Panc1 (cell line): ENCODE measurements at regions not wholly inside any gene's neighbourhood (a gene's known extent, or its start where the extent isn't known, plus 50 kb on each side); places are given as distances from the start of the nearest gene placed in this dataset.

ENCODE experiments used
- ATAC-seq: fragments of 200-7000 bp; cut with Tn5 transposase; 2 replicates; pipeline ENCODE4 v1.9.1; 2020; ENCODE audit warnings: mild to moderate bottlenecking, moderate library complexity
- BruUV-seq: library from RNA; stranded (reverse); fragments of 400-500 nt; replicated peaks from 2 replicates; lab custom pipeline; 2021; lab: Mats Ljungman, UMichigan
- CTCF ChIA-PET: fragments of 300-600 bp; sonication (Branson Sonifier 250); formaldehyde crosslinking; loops from one replicate; lab custom pipeline; 2022; ENCODE audit warnings: antibody characterized with exemption; lab: Charles Lee
- POLR2A ChIA-PET: fragments of 300-600 bp; sonication (Branson Sonifier 250); formaldehyde crosslinking; loops from one replicate; lab custom pipeline; 2022; ENCODE audit warnings: antibody characterized with exemption; lab: Charles Lee
- DNase-seq: peaks from one replicate; pipeline ENCODE4 v3.0.0-alpha.2; 2010; ENCODE audit warnings: low read depth, low spot score
- H3K27ac ChIP-seq: 2 replicates; pipeline ENCODE4 v1.5.1; 2011; ENCODE audit warnings: mild to moderate bottlenecking, low read length, inconsistent platforms
- H3K27me3 ChIP-seq: fragments of 200-500 bp; sonication (Bioruptor generic); 2 replicates; pipeline ENCODE4 v1.6.0; 2014; ENCODE audit warnings: low read length, inconsistent platforms; ENCODE audit not compliant: control insufficient read depth, insufficient read depth
- H3K36me3 ChIP-seq: fragments of 200-500 bp; sonication (Bioruptor generic); 2 replicates; pipeline ENCODE4 v1.5.1; 2014; ENCODE audit warnings: inconsistent platforms, mild to moderate bottlenecking, low read length, moderate library complexity; ENCODE audit not compliant: control insufficient read depth, insufficient read depth
- H3K4me1 ChIP-seq: 2 replicates; pipeline ENCODE4 v1.5.1; 2011; ENCODE audit warnings: inconsistent platforms, mild to moderate bottlenecking, low read length, moderate library complexity; ENCODE audit not compliant: control insufficient read depth, insufficient read depth
- H3K4me3 ChIP-seq, 2 experiments: 2 replicates each; pipeline ENCODE4 v1.5.1; 2011 to 2012; ENCODE audit warnings: low read depth in 2 of 2, low read length in 2 of 2, mild to moderate bottlenecking in 2 of 2, inconsistent platforms in 1 of 2, moderate library complexity in 1 of 2
- H3K9me3 ChIP-seq: fragments of 200-500 bp; sonication (Bioruptor generic); 2 replicates; pipeline ENCODE4 v1.5.1; 2014; ENCODE audit warnings: low read depth, mild to moderate bottlenecking, inconsistent platforms, low read length, moderate library complexity; ENCODE audit not compliant: control insufficient read depth, insufficient read depth
- CTCF ChIP-seq: fragments of 450-650 bp; IDR thresholded peaks from 2 replicates; pipeline ENCODE4 v1.5.1; 2017; ENCODE audit warnings: mild to moderate bottlenecking
- POLR2AphosphoS5 ChIP-seq: IDR thresholded peaks from 2 replicates; pipeline ENCODE4 v1.6.1; 2012; ENCODE audit warnings: mild to moderate bottlenecking, low read depth, low read length, moderate library complexity
- REST ChIP-seq, 2 experiments: IDR thresholded peaks; 2 replicates each; pipeline ENCODE4 v1.6.1; 2011 to 2012; ENCODE audit warnings: low read depth in 2 of 2, control low read depth in 1 of 2, low read length in 1 of 2, mild to moderate bottlenecking in 1 of 2, moderate library complexity in 1 of 2; ENCODE audit not compliant: insufficient read depth in 1 of 2
- SIN3A ChIP-seq: IDR thresholded peaks from 2 replicates; pipeline ENCODE4 v1.6.1; 2012; ENCODE audit warnings: low read depth, mild to moderate bottlenecking, low read length, moderate library complexity, borderline replicate concordance; ENCODE audit not compliant: insufficient read depth
- TCF7L2 ChIP-seq: IDR thresholded peaks from 2 replicates; pipeline ENCODE4 v1.6.1; 2011; ENCODE audit warnings: mild to moderate bottlenecking, low read depth, low read length, inconsistent platforms
- in situ Hi-C: cut with HindIII; loops from 2 replicates; pipeline ENCODE4 v1.10.0; 2016; ENCODE audit warnings: low sequenced_read_pairs, low pct_unique_long_range_greater_than_20kb
- intact Hi-C: fragments of 100-400 bp; cut with micrococcal nuclease; formaldehyde crosslinking; loops from one replicate; pipeline ENCODE4 v1.10.0; 2022; ENCODE audit not compliant: unreplicated experiment

GRCh38 chr5:33297760-33298216, 143.0 kb upstream of the TARS1 start:
- Histone ChIP-seq H3K36me3 (no peaks in the 10 kb centered on the region), H3K27me3 (no peaks in the 10 kb centered on the region), H3K9me3 (no peaks in the 10 kb centered on the region), H3K4me3 (no peak overlapping the region), H3K4me1 (no peaks in the 10 kb centered on the region), H3K27ac (no peak overlapping the region)
- intact Hi-C loops (no loop called here), in situ Hi-C loops (no loop called here)
- ChIA-PET CTCF (no interaction called here), POLR2A (no interaction called here)
- DNase-seq (no peak), ATAC-seq (no peak)
- BruUV-seq: no TSS peak
- TF ChIP-seq REST (IDR thresholded peaks at IDR 0.05; ENCODE audit: insufficient read depth in 1 of 2, low read depth in 2 of 2, low read length in 1 of 2) (no peak), CTCF (peak; percentile 71), POLR2AphosphoS5 (no peak), TCF7L2 (no peak), SIN3A (no peak)

- in situ Hi-C loops: no loop called here
These were observed 141.1 kb upstream of the TARS1 start for GRCh38 chr5:33299621-33300208.

More at GRCh38 chr5:33299621-33300208, 141.1 kb upstream of the TARS1 start:
- no TSS peak for BruUV-seq
- Histone ChIP-seq H3K9me3 (no peaks in the 10 kb centered on the region), H3K4me1 (no peaks in the 10 kb centered on the region), H3K4me3 (no peak overlapping the region), H3K27me3 (no peaks in the 10 kb centered on the region), H3K36me3 (no peaks in the 10 kb centered on the region), H3K27ac (no peak overlapping the region)
- no peak for TF ChIP-seq TCF7L2
- no peak for TF ChIP-seq REST (IDR thresholded peaks at IDR 0.05; ENCODE audit: insufficient read depth in 1 of 2, low read depth in 2 of 2, low read length in 1 of 2)
- TF ChIP-seq CTCF: peak; percentile 51; the same call in 1 of the 2 replicates
- TF ChIP-seq SIN3A: no peak
- no peak for TF ChIP-seq POLR2AphosphoS5
- DNase-seq (peak; percentile 39), ATAC-seq (no peak)
- ChIA-PET POLR2A (no interaction called here), CTCF (no interaction called here)
- intact Hi-C loops: loop anchor here (5.0 kb wide), 1 partner anchor 592 kb away; no protein-coding TSS in a partner anchor
